ENCODE measurements at regions not wholly inside any gene's neighbourhood (a gene's known extent, or its start where the extent isn't known, plus 50 kb on each side); places are given as distances from the start of the nearest gene placed in this dataset.

- Histone ChIP-seq H3K4me3 (ENCODE audit: low read depth in 2 of 2, low read length in 1 of 2) (no peak overlapping the region), H3K79me2 (ENCODE audit: insufficient read depth) (no peaks in the 10 kb centered on the region), H3K4me2 (no peak overlapping the region), H3F3A (replicated peaks; ENCODE audit: insufficient read depth) (no peaks in the 10 kb centered on the region), H2AFZ (ENCODE audit: low read depth) (no peak overlapping the region), H3K4me1 (ENCODE audit: control insufficient read depth in 1 of 2, insufficient read depth in 2 of 2, low read depth in 1 of 2, low read length in 1 of 2) (peaks cover 3 to 16% of the 10 kb centered on the region in 2 experiments; a peak in 3 of 4 replicates), H3K9me3 (no peaks in the 10 kb centered on the region), H4K20me1 (ENCODE audit: insufficient read depth) (no peaks in the 10 kb centered on the region), H3K9ac (no peak overlapping the region), H3K27ac (ENCODE audit: low read depth in 2 of 2, low read length in 1 of 2) (no peak overlapping the region), H3K27me3 (ENCODE audit: insufficient read depth) (no peaks in the 10 kb centered on the region), H3K9me2 (no peaks in the 10 kb centered on the region), H3K36me3 (replicated peaks in 1 of 2; ENCODE audit: control insufficient read depth in 1 of 2, insufficient read depth in 2 of 2, low read length in 1 of 2) (no peaks in the 10 kb centered on the region)
- 78% methylated on average over 6 of the region's 6 CpGs for WGBS (ENCODE audit: low lambda C conversion rate)
- TF ChIP-seq ELF1 (IDR thresholded peaks at IDR 0.05) (no peak), TAF1 (IDR thresholded peaks at IDR 0.05; ENCODE audit: borderline replicate concordance, low read depth, low read length) (no peak), RFX5 (IDR thresholded peaks at IDR 0.05; ENCODE audit: low read length) (no peak), RXRA (IDR thresholded peaks at IDR 0.05; ENCODE audit: borderline replicate concordance, low read depth) (no peak), USF1 (IDR thresholded peaks at IDR 0.05; ENCODE audit: borderline replicate concordance, low read depth) (no peak), MXI1 (IDR thresholded peaks at IDR 0.05; ENCODE audit: low read depth, low read length) (no peak), CHD2 (IDR thresholded peaks at IDR 0.05; ENCODE audit: low read length, partially characterized antibody) (no peak), TCF12 (IDR thresholded peaks at IDR 0.05) (no peak), NFIC (IDR thresholded peaks at IDR 0.05; ENCODE audit: borderline replicate concordance) (no peak), SMC3 (IDR thresholded peaks at IDR 0.05; ENCODE audit: low read depth, low read length) (no peak), NRF1 (IDR thresholded peaks at IDR 0.05; ENCODE audit: low read depth, low read length) (no peak), EP300 (IDR thresholded peaks at IDR 0.05; ENCODE audit: borderline replicate concordance in 1 of 2, low read depth in 1 of 2, low read length in 1 of 2) (no peak), SIN3A (IDR thresholded peaks at IDR 0.05; ENCODE audit: borderline replicate concordance, low read depth, low read length) (no peak), POLR2AphosphoS5 (IDR thresholded peaks at IDR 0.05; ENCODE audit: low read depth, low read length) (no peak), GATA2 (CRISPR knock-in tag; IDR thresholded peaks at IDR 0.05) (no peak), REST (IDR thresholded peaks at IDR 0.05; ENCODE audit: low read depth, low read length) (no peak), YY1 (IDR thresholded peaks at IDR 0.05; ENCODE audit: low read depth) (no peak), USF2 (IDR thresholded peaks at IDR 0.05; ENCODE audit: borderline replicate concordance, low read depth, low read length) (no peak)
- TF ChIP-seq, protein P1, sequence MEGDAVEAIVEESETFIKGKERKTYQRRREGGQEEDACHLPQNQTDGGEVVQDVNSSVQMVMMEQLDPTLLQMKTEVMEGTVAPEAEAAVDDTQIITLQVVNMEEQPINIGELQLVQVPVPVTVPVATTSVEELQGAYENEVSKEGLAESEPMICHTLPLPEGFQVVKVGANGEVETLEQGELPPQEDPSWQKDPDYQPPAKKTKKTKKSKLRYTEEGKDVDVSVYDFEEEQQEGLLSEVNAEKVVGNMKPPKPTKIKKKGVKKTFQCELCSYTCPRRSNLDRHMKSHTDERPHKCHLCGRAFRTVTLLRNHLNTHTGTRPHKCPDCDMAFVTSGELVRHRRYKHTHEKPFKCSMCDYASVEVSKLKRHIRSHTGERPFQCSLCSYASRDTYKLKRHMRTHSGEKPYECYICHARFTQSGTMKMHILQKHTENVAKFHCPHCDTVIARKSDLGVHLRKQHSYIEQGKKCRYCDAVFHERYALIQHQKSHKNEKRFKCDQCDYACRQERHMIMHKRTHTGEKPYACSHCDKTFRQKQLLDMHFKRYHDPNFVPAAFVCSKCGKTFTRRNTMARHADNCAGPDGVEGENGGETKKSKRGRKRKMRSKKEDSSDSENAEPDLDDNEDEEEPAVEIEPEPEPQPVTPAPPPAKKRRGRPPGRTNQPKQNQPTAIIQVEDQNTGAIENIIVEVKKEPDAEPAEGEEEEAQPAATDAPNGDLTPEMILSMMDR (IDR thresholded peaks at IDR 0.05), result no peak
- CTCF ChIA-PET, result no interaction called here
- no peak for DNase-seq
- POLR2A ChIA-PET, result no interaction called here
Observed at GRCh38 chr21:41675574-41675973, 91.3 kb downstream of the RIPK4 start.

All from SK-N-SH (cell line).